Upper lobe of left lung (tissue), 4 donors: ENCODE measurements at regions not wholly inside any gene's neighbourhood (a gene's known extent, or its start where the extent isn't known, plus 50 kb on each side); places are given as distances from the start of the nearest gene placed in this dataset.
"Not testable (repeated sequence)": the region's sequence is repeated elsewhere in the genome, so short reads cannot be mapped to it uniquely, and the experiment has no call there.

ENCODE experiments used
- CTCF ChIP-seq, 6 experiments: fragments of 450-650 bp in 4 of 6; fragments of 200-600 bp in 2 of 6; sonication (generic) in 2 of 6; IDR thresholded peaks; one replicate each; pipeline ENCODE4 v1.5.1; 2016 to 2019; ENCODE audit warnings: antibody characterized with exemption in 6 of 6
- POLR2A ChIP-seq, 4 donors: fragments of 450-650 bp; IDR thresholded peaks; one replicate each; pipeline ENCODE4 v1.5.1; 2016 to 2017; ENCODE audit warnings: antibody characterized with exemption in 4 of 4, mild to moderate bottlenecking in 2 of 4
- POLR2AphosphoS5 ChIP-seq, 2 donors: sonication (generic); formaldehyde crosslinking; IDR thresholded peaks; one replicate each; pipeline ENCODE4 v1.5.1; 2017; ENCODE audit warnings: antibody characterized with exemption in 2 of 2

DNA sequence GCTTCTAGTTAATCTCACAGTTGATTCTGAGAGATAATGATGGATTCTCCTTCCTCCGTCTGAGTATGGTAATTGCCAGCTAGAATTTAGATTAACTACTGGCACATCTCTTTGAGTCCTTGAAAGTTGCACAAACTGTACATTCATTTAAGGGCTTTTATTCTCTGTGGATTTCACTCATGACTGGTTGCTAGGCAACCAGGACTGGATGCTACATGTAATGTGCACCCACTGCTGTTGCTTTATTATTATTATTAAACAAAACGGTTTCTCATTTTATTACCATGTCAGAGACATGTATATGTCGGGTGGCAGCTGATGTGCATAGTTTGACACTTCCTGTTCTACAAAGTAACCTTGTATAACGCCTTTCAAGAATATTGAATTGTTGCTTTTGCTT is 1882.8 kb downstream of the KHDRBS2 start:
- TF ChIP-seq CTCF, POLR2A, POLR2AphosphoS5 (IDR thresholded peaks at IDR 0.05): not testable (repeated sequence)
